ENCODE measurements at regions not wholly inside any gene's neighbourhood (a gene's known extent, or its start where the extent isn't known, plus 50 kb on each side); places are given as distances from the start of the nearest gene placed in this dataset.
"Not testable (repeated sequence)": the region's sequence is repeated elsewhere in the genome, so short reads cannot be mapped to it uniquely, and the experiment has no call there.

DNA sequence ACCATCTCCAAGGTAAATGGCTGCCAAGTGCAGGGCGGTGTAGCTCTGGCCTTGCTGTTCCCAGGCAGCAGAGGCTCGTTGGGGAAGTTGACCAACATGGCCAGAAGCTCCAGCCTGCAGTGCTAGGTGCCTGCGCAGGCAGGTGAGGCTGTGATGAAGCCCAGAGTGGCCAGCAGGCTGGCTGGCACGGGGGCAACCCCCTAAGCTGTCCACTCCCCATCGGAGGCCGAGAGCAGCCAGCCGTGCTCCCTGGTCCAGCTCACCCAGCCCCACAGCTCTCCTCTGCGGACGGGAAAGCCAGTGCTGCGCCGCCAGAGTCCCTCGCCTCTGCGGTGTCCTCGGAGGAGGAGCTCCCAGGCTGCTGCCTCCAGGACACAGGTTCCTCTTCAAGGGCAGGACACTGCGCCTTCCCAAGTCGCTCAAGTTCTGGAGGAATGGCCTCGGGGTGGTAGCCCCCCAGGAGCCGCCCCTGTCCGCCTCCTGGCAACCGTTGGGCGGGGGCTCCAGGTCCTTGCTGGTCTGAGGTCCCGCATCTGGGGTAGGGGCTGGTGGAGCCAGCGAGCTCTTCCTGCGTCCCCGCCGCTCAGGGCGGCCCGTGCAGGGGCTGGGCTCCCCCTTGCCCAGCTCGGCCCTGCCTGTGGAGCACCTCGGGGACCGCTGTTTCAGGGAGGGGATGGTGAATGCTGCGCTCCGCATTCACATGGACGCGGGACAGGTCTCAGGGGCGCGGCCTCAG is 1438.1 kb upstream of the TPTE start:
- TF ChIP-seq, protein P1, sequence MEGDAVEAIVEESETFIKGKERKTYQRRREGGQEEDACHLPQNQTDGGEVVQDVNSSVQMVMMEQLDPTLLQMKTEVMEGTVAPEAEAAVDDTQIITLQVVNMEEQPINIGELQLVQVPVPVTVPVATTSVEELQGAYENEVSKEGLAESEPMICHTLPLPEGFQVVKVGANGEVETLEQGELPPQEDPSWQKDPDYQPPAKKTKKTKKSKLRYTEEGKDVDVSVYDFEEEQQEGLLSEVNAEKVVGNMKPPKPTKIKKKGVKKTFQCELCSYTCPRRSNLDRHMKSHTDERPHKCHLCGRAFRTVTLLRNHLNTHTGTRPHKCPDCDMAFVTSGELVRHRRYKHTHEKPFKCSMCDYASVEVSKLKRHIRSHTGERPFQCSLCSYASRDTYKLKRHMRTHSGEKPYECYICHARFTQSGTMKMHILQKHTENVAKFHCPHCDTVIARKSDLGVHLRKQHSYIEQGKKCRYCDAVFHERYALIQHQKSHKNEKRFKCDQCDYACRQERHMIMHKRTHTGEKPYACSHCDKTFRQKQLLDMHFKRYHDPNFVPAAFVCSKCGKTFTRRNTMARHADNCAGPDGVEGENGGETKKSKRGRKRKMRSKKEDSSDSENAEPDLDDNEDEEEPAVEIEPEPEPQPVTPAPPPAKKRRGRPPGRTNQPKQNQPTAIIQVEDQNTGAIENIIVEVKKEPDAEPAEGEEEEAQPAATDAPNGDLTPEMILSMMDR (IDR thresholded peaks at IDR 0.05) = not testable (repeated sequence)
- not testable (repeated sequence) for TF ChIP-seq EP300 (IDR thresholded peaks at IDR 0.05; ENCODE audit: borderline replicate concordance in 1 of 2, low read depth in 1 of 2, low read length in 1 of 2); CHD2 (IDR thresholded peaks at IDR 0.05; ENCODE audit: low read length, partially characterized antibody); NRF1 (IDR thresholded peaks at IDR 0.05; ENCODE audit: low read depth, low read length); MXI1 (IDR thresholded peaks at IDR 0.05; ENCODE audit: low read depth, low read length); EZH2phosphoT487 (IDR thresholded peaks at IDR 0.05; ENCODE audit: borderline replicate concordance, low read depth); RAD21 (IDR thresholded peaks at IDR 0.05; ENCODE audit: low read length); JUND (IDR thresholded peaks at IDR 0.05)
- TF ChIP-seq, protein P2, sequence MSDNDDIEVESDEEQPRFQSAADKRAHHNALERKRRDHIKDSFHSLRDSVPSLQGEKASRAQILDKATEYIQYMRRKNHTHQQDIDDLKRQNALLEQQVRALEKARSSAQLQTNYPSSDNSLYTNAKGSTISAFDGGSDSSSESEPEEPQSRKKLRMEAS (IDR thresholded peaks at IDR 0.05; ENCODE audit: low read depth) = not testable (repeated sequence)

All from SK-N-SH (cell line).